Activated naive CD4-positive, alpha-beta T cell treated with anti-CD3 and anti-CD28 coated beads for 36 hours (primary cell): ENCODE measurements at regions not wholly inside any gene's neighbourhood (a gene's known extent, or its start where the extent isn't known, plus 50 kb on each side); places are given as distances from the start of the nearest gene placed in this dataset.

ENCODE experiments used
- CTCF ChIA-PET: fragments of 350-600 bp; sonication (Branson Sonifier 250); formaldehyde crosslinking; loops from one replicate; lab custom pipeline; 2021; ENCODE audit warnings: antibody characterized with exemption; lab: Charles Lee
- DNase-seq: peaks from one replicate; pipeline ENCODE4 v3.0.0-alpha.2; 2020
- H3K27ac Mint-ChIP-seq: one replicate; pipeline ENCODE4 v1.8.0; 2021; ENCODE audit warnings: mild to moderate bottlenecking, mixed read lengths
- H3K27me3 Mint-ChIP-seq: one replicate; pipeline ENCODE4 v1.8.0; 2021; ENCODE audit warnings: low read depth, mixed read lengths
- H3K36me3 Mint-ChIP-seq: one replicate; pipeline ENCODE4 v1.8.0; 2021; ENCODE audit warnings: low read depth, mixed read lengths
- H3K4me1 Mint-ChIP-seq: one replicate; pipeline ENCODE4 v1.8.0; 2021; ENCODE audit warnings: low read depth, mixed read lengths
- H3K4me3 Mint-ChIP-seq: one replicate; pipeline ENCODE4 v1.8.0; 2021; ENCODE audit warnings: mild to moderate bottlenecking, moderate library complexity, mixed read lengths
- H3K9me3 Mint-ChIP-seq: one replicate; pipeline ENCODE4 v1.8.0; 2021; ENCODE audit warnings: mixed read lengths
- intact Hi-C: fragments of 100-400 bp; cut with micrococcal nuclease; formaldehyde crosslinking; loops from one replicate; pipeline ENCODE4 v1.15.1; 2023

GRCh38 chr1:8113262-8114220 lies 87.4 kb upstream of the ERRFI1 start:
- intact Hi-C loops = no loop called here
- CTCF ChIA-PET = no interaction called here
- no peaks in the 10 kb centered on the region for H3K27me3 Mint-ChIP-seq

GRCh38 chr1:8112611-8113261 lies 86.6 kb upstream of the ERRFI1 start:
- CTCF ChIA-PET = no interaction called here
- intact Hi-C loops = no loop called here
- Mint-ChIP-seq H3K27ac (no peak overlapping the region), H3K9me3 (no peaks in the 10 kb centered on the region), H3K36me3 (no peaks in the 10 kb centered on the region), H3K27me3 (no peaks in the 10 kb centered on the region), H3K4me3 (no peak overlapping the region), H3K4me1 (peaks cover 3% of the 10 kb centered on the region)
- no peak for DNase-seq

More at GRCh38 chr1:8113262-8114220, 87.4 kb upstream of the ERRFI1 start:
- Mint-ChIP-seq H3K4me3 (no peak overlapping the region), H3K4me1 (peaks cover 3% of the 10 kb centered on the region), H3K27ac (no peak overlapping the region), H3K9me3 (no peaks in the 10 kb centered on the region), H3K36me3 (no peaks in the 10 kb centered on the region)
- DNase-seq = no peak

GRCh38 chr1:8111560-8111959 lies 85.5 kb upstream of the ERRFI1 start:
- H3K9me3 Mint-ChIP-seq = no peaks in the 10 kb centered on the region
- CTCF ChIA-PET = no interaction called here

GRCh38 chr1:8109216-8109615 lies 83.1 kb upstream of the ERRFI1 start:
- Mint-ChIP-seq H3K27me3 (peaks cover under 1% of the 10 kb centered on the region), H3K9me3 (no peaks in the 10 kb centered on the region), H3K36me3 (no peaks in the 10 kb centered on the region), H3K27ac (no peak overlapping the region), H3K4me3 (no peak overlapping the region), H3K4me1 (peaks cover 6% of the 10 kb centered on the region)
- intact Hi-C loops = no loop called here
- DNase-seq = no peak
- CTCF ChIA-PET = no interaction called here

More at GRCh38 chr1:8111560-8111959, 85.5 kb upstream of the ERRFI1 start:
- Mint-ChIP-seq H3K27ac (no peak overlapping the region), H3K4me3 (no peak overlapping the region), H3K27me3 (no peaks in the 10 kb centered on the region), H3K36me3 (no peaks in the 10 kb centered on the region), H3K4me1 (peaks cover 3% of the 10 kb centered on the region)
- DNase-seq = no peak
- intact Hi-C loops = no loop called here

GRCh38 chr1:8107897-8108296 lies 81.8 kb upstream of the ERRFI1 start:
- CTCF ChIA-PET = no interaction called here
- H3K36me3 Mint-ChIP-seq = no peaks in the 10 kb centered on the region
- intact Hi-C loops = no loop called here
- no peak overlapping the region for H3K27ac Mint-ChIP-seq
- H3K4me3 Mint-ChIP-seq = no peak overlapping the region
- DNase-seq = no peak
- no peaks in the 10 kb centered on the region for H3K9me3 Mint-ChIP-seq
- peaks cover 3% of the 10 kb centered on the region for H3K4me1 Mint-ChIP-seq
- peaks cover 2% of the 10 kb centered on the region for H3K27me3 Mint-ChIP-seq

GRCh38 chr1:8104278-8105236 lies 78.4 kb upstream of the ERRFI1 start:
- Mint-ChIP-seq H3K27me3 (peaks cover 2% of the 10 kb centered on the region), H3K9me3 (no peaks in the 10 kb centered on the region), H3K27ac (no peak overlapping the region), H3K36me3 (no peaks in the 10 kb centered on the region), H3K4me1 (peaks cover 3% of the 10 kb centered on the region), H3K4me3 (no peak overlapping the region)
- CTCF ChIA-PET = no interaction called here
- no peak for DNase-seq
- intact Hi-C loops = no loop called here

- intact Hi-C loops = loop anchor here (1.0 to 5.0 kb wide), 6 partner anchors 54 to 604 kb away; no protein-coding TSS in a partner anchor
- no peak for DNase-seq
- H3K27me3 Mint-ChIP-seq = peaks cover 13% of the 10 kb centered on the region
- no peaks in the 10 kb centered on the region for H3K9me3 Mint-ChIP-seq
- CTCF ChIA-PET = no interaction called here
- H3K36me3 Mint-ChIP-seq = no peaks in the 10 kb centered on the region
- H3K4me1 Mint-ChIP-seq = peaks cover 36% of the 10 kb centered on the region
- H3K4me3 Mint-ChIP-seq = no peak overlapping the region
- peak overlapping the region; percentile 18 for H3K27ac Mint-ChIP-seq
These were observed 71.8 kb upstream of the ERRFI1 start for GRCh38 chr1:8097908-8098307.

- no peak overlapping the region for H3K4me3 Mint-ChIP-seq
- peak; percentile 53 for DNase-seq
- H3K27ac Mint-ChIP-seq = peak overlapping the region; percentile 81
- intact Hi-C loops = loop anchor here (1.0 to 5.0 kb wide), 6 partner anchors 55 to 605 kb away; no protein-coding TSS in a partner anchor
- no peaks in the 10 kb centered on the region for H3K36me3 Mint-ChIP-seq
- H3K27me3 Mint-ChIP-seq = peaks cover 17% of the 10 kb centered on the region
- peaks cover 36% of the 10 kb centered on the region for H3K4me1 Mint-ChIP-seq
- CTCF ChIA-PET = interaction anchor here (0.7 kb wide), 1 partner anchor 212 kb away, joined by 3 read pairs; no protein-coding TSS in a partner anchor
- H3K9me3 Mint-ChIP-seq = no peaks in the 10 kb centered on the region
These were observed 71.1 kb upstream of the ERRFI1 start for GRCh38 chr1:8097077-8097799.

GRCh38 chr1:8096105-8097011 lies 70.2 kb upstream of the ERRFI1 start:
- Mint-ChIP-seq H3K4me1 (peaks cover 36% of the 10 kb centered on the region), H3K27ac (peak overlapping the region; percentile 81), H3K36me3 (no peaks in the 10 kb centered on the region), H3K27me3 (peaks cover 18% of the 10 kb centered on the region), H3K4me3 (no peak overlapping the region), H3K9me3 (no peaks in the 10 kb centered on the region)
- DNase-seq = no peak
- CTCF ChIA-PET = interaction anchor here (0.7 kb wide), 1 partner anchor 213 kb away, joined by 3 read pairs; no protein-coding TSS in a partner anchor
- intact Hi-C loops = loop anchor here (1.0 to 5.0 kb wide), 6 partner anchors 56 to 606 kb away; no protein-coding TSS in a partner anchor

- H3K36me3 Mint-ChIP-seq = no peaks in the 10 kb centered on the region
- CTCF ChIA-PET = no interaction called here
- intact Hi-C loops = loop anchor here (5.0 kb wide), 2 partner anchors 187 to 607 kb away; no protein-coding TSS in a partner anchor
- H3K4me1 Mint-ChIP-seq = peaks cover 36% of the 10 kb centered on the region
- H3K27me3 Mint-ChIP-seq = peaks cover 18% of the 10 kb centered on the region
- no peak for DNase-seq
- H3K27ac Mint-ChIP-seq = no peak overlapping the region
- no peak overlapping the region for H3K4me3 Mint-ChIP-seq
- H3K9me3 Mint-ChIP-seq = no peaks in the 10 kb centered on the region
These were observed 69.5 kb upstream of the ERRFI1 start for GRCh38 chr1:8095584-8095983.
